NCI-H510A (cell line): ENCODE measurements at regions not wholly inside any gene's neighbourhood (a gene's known extent, or its start where the extent isn't known, plus 50 kb on each side); places are given as distances from the start of the nearest gene placed in this dataset.

Experiments
- DNase-seq: peaks from one replicate; lab custom pipeline; 2025; lab: John Stamatoyannopoulos, UW

DNA sequence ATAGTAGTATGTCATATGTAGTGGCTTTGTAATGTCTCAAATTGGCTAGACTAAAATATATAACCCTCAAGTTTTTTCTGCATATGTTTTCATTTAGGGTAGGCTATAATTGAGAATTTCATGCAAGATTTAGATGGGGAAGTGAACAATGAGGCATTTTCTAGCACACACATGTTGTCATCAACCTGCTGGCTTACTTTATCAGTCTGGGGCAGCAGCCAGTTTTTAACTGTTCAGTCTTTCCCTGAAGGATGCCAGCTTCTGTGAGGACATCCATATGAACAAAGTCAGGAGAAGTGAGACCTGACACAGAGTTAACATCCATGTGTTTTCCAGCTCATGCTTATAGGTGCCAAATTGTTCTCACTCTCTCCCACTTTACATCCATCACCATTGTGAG lies 74.7 kb upstream of the OLFM3 start:
- DNase-seq, result no peak

DNA sequence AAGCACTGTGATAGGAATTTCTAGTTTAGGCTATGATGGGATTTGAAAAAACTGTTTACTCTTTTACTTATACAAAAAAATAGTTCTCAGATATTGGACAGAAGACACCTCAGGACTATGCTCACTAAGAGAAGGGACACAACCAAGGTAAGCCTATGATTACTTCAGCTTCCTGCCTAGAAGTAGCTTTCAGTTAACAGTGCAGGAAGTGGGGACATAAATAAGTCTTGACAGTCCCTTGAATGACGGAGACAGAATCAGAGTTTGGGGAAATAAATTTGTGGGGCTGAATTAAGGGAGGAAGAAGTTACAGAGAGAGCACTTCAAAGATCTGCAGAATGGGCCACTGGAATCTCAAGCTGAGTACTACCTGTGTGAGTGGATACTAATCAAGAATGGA lies 53.8 kb upstream of the OLFM3 start:
- DNase-seq, result no peak

DNA sequence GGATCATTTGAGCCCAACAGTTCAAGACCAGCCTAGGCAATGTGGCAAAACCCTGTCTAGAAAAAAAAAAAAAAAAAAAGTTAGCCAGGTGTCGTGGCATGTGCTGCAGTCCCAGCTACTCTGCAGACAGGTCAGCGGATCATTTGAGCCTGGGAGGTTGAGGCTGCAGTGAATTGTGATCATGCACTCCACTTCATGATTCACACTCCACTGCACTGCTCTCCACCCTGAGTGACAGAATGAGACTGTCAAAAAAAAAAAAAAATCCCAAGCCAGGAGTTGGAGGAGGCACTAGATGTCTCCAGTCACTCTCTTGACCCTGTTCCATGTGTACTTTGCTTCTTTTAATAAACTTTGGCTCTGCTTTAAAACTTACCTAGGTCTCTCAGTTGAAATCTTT lies 51.0 kb upstream of the OLFM3 start:
- DNase-seq, result no peak
